Suprapubic skin (tissue), 4 donors: ENCODE measurements at regions not wholly inside any gene's neighbourhood (a gene's known extent, or its start where the extent isn't known, plus 50 kb on each side); places are given as distances from the start of the nearest gene placed in this dataset.
A peak's percentile ranks its signal among the peaks of the same experiment; 100 is the strongest.
"Not testable (repeated sequence)": the region's sequence is repeated elsewhere in the genome, so short reads cannot be mapped to it uniquely, and the experiment has no call there.

Source experiments
- DNase-seq, 2 donors: peaks; one replicate each; pipeline ENCODE4 v3.0.0-alpha.2; 2019; ENCODE audit warnings: low spot score in 2 of 2
- H3K27ac ChIP-seq: fragments of 200-600 bp; sonication (generic); one replicate; pipeline ENCODE4 v1.5.1; 2019
- H3K27me3 ChIP-seq: fragments of 200-600 bp; sonication (generic); one replicate; pipeline ENCODE4 v1.5.1; 2019
- H3K36me3 ChIP-seq: fragments of 200-600 bp; sonication (generic); one replicate; pipeline ENCODE4 v1.5.1; 2019
- H3K4me1 ChIP-seq: fragments of 200-600 bp; sonication (generic); one replicate; pipeline ENCODE4 v1.5.1; 2019
- H3K4me3 ChIP-seq: fragments of 200-600 bp; sonication (generic); one replicate; pipeline ENCODE4 v1.5.1; 2019; ENCODE audit warnings: mild to moderate bottlenecking
- H3K9me3 ChIP-seq: fragments of 200-600 bp; sonication (generic); one replicate; pipeline ENCODE4 v1.5.1; 2019
- CTCF ChIP-seq, 2 donors: fragments of 200-600 bp in 1 of 2; fragments of 450-650 bp in 1 of 2; sonication (generic) in 1 of 2; IDR thresholded peaks; one replicate each; pipeline ENCODE4 v1.5.1; 2016 to 2019; ENCODE audit warnings: antibody characterized with exemption in 2 of 2, mild to moderate bottlenecking in 1 of 2, moderate library complexity in 1 of 2
- EP300 ChIP-seq: sonication (generic); formaldehyde crosslinking; IDR thresholded peaks from one replicate; pipeline ENCODE4 v1.6.1; 2017; ENCODE audit warnings: antibody characterized with exemption
- POLR2A ChIP-seq, 2 donors: fragments of 450-650 bp; IDR thresholded peaks; one replicate each; pipeline ENCODE4 v1.6.1; 2017; ENCODE audit warnings: antibody characterized with exemption in 2 of 2, mild to moderate bottlenecking in 2 of 2, moderate library complexity in 2 of 2
- POLR2AphosphoS5 ChIP-seq, 3 donors: sonication (generic); formaldehyde crosslinking; IDR thresholded peaks; one replicate each; pipeline ENCODE4 v1.6.1; 2017; ENCODE audit warnings: antibody characterized with exemption in 3 of 3
- WGBS: methylation state at CpG from one replicate; pipeline ENCODE4 v1.1.5; 2018; 5-methylcytosine and 5-hydroxymethylcytosine counted together

GRCh38 chr9:75372499-75373268 lies 284.4 kb downstream of the OSTF1 start:
- peaks cover 1% of the 10 kb centered on the region for H3K4me1 ChIP-seq
- H3K36me3 ChIP-seq, result no peaks in the 10 kb centered on the region
- no peaks in the 10 kb centered on the region for H3K9me3 ChIP-seq
- no peak for TF ChIP-seq POLR2AphosphoS5 (IDR thresholded peaks at IDR 0.05)
- TF ChIP-seq CTCF (IDR thresholded peaks at IDR 0.05), result no peak
- no peak for TF ChIP-seq EP300
- TF ChIP-seq POLR2A (IDR thresholded peaks at IDR 0.05), result no peak
- no peaks in the 10 kb centered on the region for H3K27me3 ChIP-seq
- no peak for DNase-seq
- WGBS, result 53% methylated on average over 3 of the region's 3 CpGs
- H3K27ac ChIP-seq, result peak overlapping the region; percentile 22
- H3K4me3 ChIP-seq, result no peak overlapping the region

GRCh38 chr9:75376680-75377254 lies 288.5 kb downstream of the OSTF1 start:
- H3K36me3 ChIP-seq, result no peaks in the 10 kb centered on the region
- no peak for DNase-seq
- H3K4me1 ChIP-seq, result peaks cover 9% of the 10 kb centered on the region
- no peak for TF ChIP-seq CTCF (IDR thresholded peaks at IDR 0.05)
- no peak for TF ChIP-seq POLR2AphosphoS5 (IDR thresholded peaks at IDR 0.05)
- no peak for TF ChIP-seq EP300
- no peak for TF ChIP-seq POLR2A (IDR thresholded peaks at IDR 0.05)
- H3K27ac ChIP-seq, result no peak overlapping the region
- 52% methylated on average over 3 of the region's 3 CpGs for WGBS
- H3K9me3 ChIP-seq, result no peaks in the 10 kb centered on the region
- no peaks in the 10 kb centered on the region for H3K27me3 ChIP-seq
- no peak overlapping the region for H3K4me3 ChIP-seq

- peak; percentile 89 to 90 for DNase-seq
Measured at GRCh38 chr9:75378036-75378435, 289.7 kb downstream of the OSTF1 start.

GRCh38 chr9:75378926-75379325 lies 290.6 kb downstream of the OSTF1 start:
- WGBS, result 75% methylated on average over 1 of the region's 1 CpG
- H3K4me3 ChIP-seq, result no peak overlapping the region
- H3K4me1 ChIP-seq, result peaks cover 9% of the 10 kb centered on the region
- H3K27me3 ChIP-seq, result no peaks in the 10 kb centered on the region
- DNase-seq, result no peak
- TF ChIP-seq POLR2A (IDR thresholded peaks at IDR 0.05) (no peak), POLR2AphosphoS5 (IDR thresholded peaks at IDR 0.05) (peak in 2 of 3 donors; percentile 23 to 67)
- peaks cover 2% of the 10 kb centered on the region for H3K9me3 ChIP-seq
- no peaks in the 10 kb centered on the region for H3K36me3 ChIP-seq
- no peak overlapping the region for H3K27ac ChIP-seq

More at GRCh38 chr9:75378036-75378435, 289.7 kb downstream of the OSTF1 start:
- Histone ChIP-seq H3K4me3 (no peak overlapping the region), H3K36me3 (no peaks in the 10 kb centered on the region), H3K27ac (no peak overlapping the region), H3K27me3 (no peaks in the 10 kb centered on the region), H3K9me3 (no peaks in the 10 kb centered on the region), H3K4me1 (peaks cover 9% of the 10 kb centered on the region)
- WGBS, result 52% methylated on average over 9 of the region's 9 CpGs
- peak in 2 of 3 donors; percentile 13 to 33 for TF ChIP-seq POLR2AphosphoS5 (IDR thresholded peaks at IDR 0.05)
- no peak for TF ChIP-seq CTCF (IDR thresholded peaks at IDR 0.05)

DNA sequence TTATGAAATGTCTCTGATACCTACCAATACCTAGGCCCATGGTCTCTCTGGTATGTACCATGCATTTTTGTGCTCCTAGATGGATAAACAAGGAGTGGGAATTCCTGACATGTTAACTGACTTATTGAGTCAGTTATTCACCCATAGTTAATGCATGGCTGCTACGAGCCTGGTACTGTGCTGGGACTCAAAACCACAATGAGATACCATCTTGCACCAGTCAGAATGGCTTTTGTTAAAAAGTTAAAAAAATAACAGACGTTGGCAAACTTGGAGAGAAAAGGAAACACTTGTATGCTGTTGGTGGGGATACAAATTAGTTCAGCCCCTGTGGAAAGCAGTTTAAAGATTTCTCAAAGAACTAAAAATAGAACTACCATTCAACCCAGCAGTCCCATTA lies 293.8 kb downstream of the OSTF1 start:
- no peak overlapping the region for H3K27ac ChIP-seq
- no peaks in the 10 kb centered on the region for H3K27me3 ChIP-seq
- no peak overlapping the region for H3K4me3 ChIP-seq
- H3K4me1 ChIP-seq, result peaks cover 9% of the 10 kb centered on the region
- WGBS, result 68% methylated on average over 2 of the region's 2 CpGs
- H3K9me3 ChIP-seq, result peaks cover 12% of the 10 kb centered on the region
- H3K36me3 ChIP-seq, result no peaks in the 10 kb centered on the region
- no peak for DNase-seq
- TF ChIP-seq POLR2AphosphoS5 (IDR thresholded peaks at IDR 0.05), result no peak
- TF ChIP-seq CTCF (IDR thresholded peaks at IDR 0.05), result no peak
- no peak for TF ChIP-seq POLR2A (IDR thresholded peaks at IDR 0.05)
- TF ChIP-seq EP300, result no peak

GRCh38 chr9:75383420-75384034 lies 295.2 kb downstream of the OSTF1 start:
- H3K36me3 ChIP-seq, H3K27me3 ChIP-seq, H3K4me3 ChIP-seq, H3K27ac ChIP-seq, DNase-seq, H3K4me1 ChIP-seq: not testable (repeated sequence)
- peaks cover 12% of the 10 kb centered on the region for H3K9me3 ChIP-seq
- 67% methylated on average over 1 of the region's 1 CpG for WGBS
